ENCODE measurements at regions not wholly inside any gene's neighbourhood (a gene's known extent, or its start where the extent isn't known, plus 50 kb on each side); places are given as distances from the start of the nearest gene placed in this dataset.

GRCh38 chr1:162996261-162996660 lies 72.9 kb upstream of the RGS4 start:
- no peak for TF ChIP-seq TAF1 (IDR thresholded peaks at IDR 0.05; ENCODE audit: low read depth)
- peak; percentile 94 for TF ChIP-seq CEBPB (IDR thresholded peaks at IDR 0.05)
- no peak for TF ChIP-seq EGR1 (IDR thresholded peaks at IDR 0.05)

- TF ChIP-seq ZBTB7A (IDR thresholded peaks at IDR 0.05; ENCODE audit: low read depth) = no peak
- TF ChIP-seq TAF1 (IDR thresholded peaks at IDR 0.05; ENCODE audit: low read depth) = no peak
- TF ChIP-seq EGR1 (IDR thresholded peaks at IDR 0.05) = no peak
- no peak for TF ChIP-seq MAX (IDR thresholded peaks at IDR 0.05)
- no peak for TF ChIP-seq EP300 (IDR thresholded peaks at IDR 0.05; ENCODE audit: borderline replicate concordance)
- no peak for TF ChIP-seq NFIC (IDR thresholded peaks at IDR 0.05)
- TF ChIP-seq USF1 (IDR thresholded peaks at IDR 0.05) = no peak
- no peak for TF ChIP-seq RAD21 (IDR thresholded peaks at IDR 0.05; ENCODE audit: low read depth)
Observed at GRCh38 chr1:162994921-162995320, 74.2 kb upstream of the RGS4 start.

GRCh38 chr1:162993846-162994245 lies 75.3 kb upstream of the RGS4 start:
- no peak for TF ChIP-seq FOXM1 (IDR thresholded peaks at IDR 0.05; ENCODE audit: borderline replicate concordance, low read depth)
- no peak for TF ChIP-seq CEBPB (IDR thresholded peaks at IDR 0.05)
- no peak for TF ChIP-seq TAF1 (IDR thresholded peaks at IDR 0.05; ENCODE audit: low read depth)
- no peak for TF ChIP-seq EP300 (IDR thresholded peaks at IDR 0.05; ENCODE audit: borderline replicate concordance)
- TF ChIP-seq TCF12 (IDR thresholded peaks at IDR 0.05; ENCODE audit: low read depth) = no peak
- no peak for TF ChIP-seq MAX (IDR thresholded peaks at IDR 0.05)
- TF ChIP-seq ZBTB7A (IDR thresholded peaks at IDR 0.05; ENCODE audit: low read depth) = no peak
- no peak for TF ChIP-seq RAD21 (IDR thresholded peaks at IDR 0.05; ENCODE audit: low read depth)
- no peak for TF ChIP-seq TEAD4 (IDR thresholded peaks at IDR 0.05)
- no peak for TF ChIP-seq NFIC (IDR thresholded peaks at IDR 0.05)
- TF ChIP-seq YY1 (IDR thresholded peaks at IDR 0.05; ENCODE audit: low read depth) = no peak
- TF ChIP-seq REST (IDR thresholded peaks at IDR 0.05; ENCODE audit: low read depth) = no peak
- no peak for TF ChIP-seq EGR1 (IDR thresholded peaks at IDR 0.05)
- no peak for TF ChIP-seq CREB1 (IDR thresholded peaks at IDR 0.05; ENCODE audit: low read depth)
- TF ChIP-seq USF1 (IDR thresholded peaks at IDR 0.05) = no peak

- TF ChIP-seq CREB1 (IDR thresholded peaks at IDR 0.05; ENCODE audit: low read depth) (no peak), TAF1 (IDR thresholded peaks at IDR 0.05; ENCODE audit: low read depth) (no peak), YY1 (IDR thresholded peaks at IDR 0.05; ENCODE audit: low read depth) (no peak), FOXM1 (IDR thresholded peaks at IDR 0.05; ENCODE audit: borderline replicate concordance, low read depth) (no peak), TEAD4 (IDR thresholded peaks at IDR 0.05) (no peak), EP300 (IDR thresholded peaks at IDR 0.05; ENCODE audit: borderline replicate concordance) (no peak), EGR1 (IDR thresholded peaks at IDR 0.05) (no peak), ZBTB7A (IDR thresholded peaks at IDR 0.05; ENCODE audit: low read depth) (no peak), USF1 (IDR thresholded peaks at IDR 0.05) (no peak), NFIC (IDR thresholded peaks at IDR 0.05) (no peak), TCF12 (IDR thresholded peaks at IDR 0.05; ENCODE audit: low read depth) (no peak), CEBPB (IDR thresholded peaks at IDR 0.05) (no peak), MAX (IDR thresholded peaks at IDR 0.05) (no peak)
Observed at GRCh38 chr1:162992945-162993344, 76.2 kb upstream of the RGS4 start.

- TF ChIP-seq RAD21 (IDR thresholded peaks at IDR 0.05; ENCODE audit: low read depth) = no peak
- no peak for TF ChIP-seq TCF12 (IDR thresholded peaks at IDR 0.05; ENCODE audit: low read depth)
- no peak for TF ChIP-seq CREB1 (IDR thresholded peaks at IDR 0.05; ENCODE audit: low read depth)
- TF ChIP-seq EP300 (IDR thresholded peaks at IDR 0.05; ENCODE audit: borderline replicate concordance) = no peak
- no peak for TF ChIP-seq EGR1 (IDR thresholded peaks at IDR 0.05)
- TF ChIP-seq USF1 (IDR thresholded peaks at IDR 0.05) = no peak
- TF ChIP-seq YY1 (IDR thresholded peaks at IDR 0.05; ENCODE audit: low read depth) = no peak
- no peak for TF ChIP-seq TEAD4 (IDR thresholded peaks at IDR 0.05)
- TF ChIP-seq NFIC (IDR thresholded peaks at IDR 0.05) = no peak
- no peak for TF ChIP-seq FOXM1 (IDR thresholded peaks at IDR 0.05; ENCODE audit: borderline replicate concordance, low read depth)
- TF ChIP-seq MAX (IDR thresholded peaks at IDR 0.05) = no peak
- no peak for TF ChIP-seq REST (IDR thresholded peaks at IDR 0.05; ENCODE audit: low read depth)
- TF ChIP-seq CEBPB (IDR thresholded peaks at IDR 0.05) = no peak
- TF ChIP-seq TAF1 (IDR thresholded peaks at IDR 0.05; ENCODE audit: low read depth) = no peak
- TF ChIP-seq ZBTB7A (IDR thresholded peaks at IDR 0.05; ENCODE audit: low read depth) = no peak
Observed at GRCh38 chr1:162991444-162991843, 77.7 kb upstream of the RGS4 start.
